22Rv1 (cell line): ENCODE measurements at regions not wholly inside any gene's neighbourhood (a gene's known extent, or its start where the extent isn't known, plus 50 kb on each side); places are given as distances from the start of the nearest gene placed in this dataset.

ENCODE experiments used
- ZFX ChIP-seq: fragments of 450-650 bp; IDR thresholded peaks from 2 replicates; pipeline ENCODE4 v1.6.1; 2017; ENCODE audit warnings: antibody characterized with exemption, borderline replicate concordance
- TF ChIP-seq, protein P1 (sequence below): fragments of 450-650 bp; IDR thresholded peaks from 2 replicates; pipeline ENCODE4 v1.5.1; 2017; ENCODE audit warnings: mild to moderate bottlenecking

GRCh38 chr10:61248013-61248412, 205.2 kb downstream of the TMEM26 start:
- TF ChIP-seq, protein P1, sequence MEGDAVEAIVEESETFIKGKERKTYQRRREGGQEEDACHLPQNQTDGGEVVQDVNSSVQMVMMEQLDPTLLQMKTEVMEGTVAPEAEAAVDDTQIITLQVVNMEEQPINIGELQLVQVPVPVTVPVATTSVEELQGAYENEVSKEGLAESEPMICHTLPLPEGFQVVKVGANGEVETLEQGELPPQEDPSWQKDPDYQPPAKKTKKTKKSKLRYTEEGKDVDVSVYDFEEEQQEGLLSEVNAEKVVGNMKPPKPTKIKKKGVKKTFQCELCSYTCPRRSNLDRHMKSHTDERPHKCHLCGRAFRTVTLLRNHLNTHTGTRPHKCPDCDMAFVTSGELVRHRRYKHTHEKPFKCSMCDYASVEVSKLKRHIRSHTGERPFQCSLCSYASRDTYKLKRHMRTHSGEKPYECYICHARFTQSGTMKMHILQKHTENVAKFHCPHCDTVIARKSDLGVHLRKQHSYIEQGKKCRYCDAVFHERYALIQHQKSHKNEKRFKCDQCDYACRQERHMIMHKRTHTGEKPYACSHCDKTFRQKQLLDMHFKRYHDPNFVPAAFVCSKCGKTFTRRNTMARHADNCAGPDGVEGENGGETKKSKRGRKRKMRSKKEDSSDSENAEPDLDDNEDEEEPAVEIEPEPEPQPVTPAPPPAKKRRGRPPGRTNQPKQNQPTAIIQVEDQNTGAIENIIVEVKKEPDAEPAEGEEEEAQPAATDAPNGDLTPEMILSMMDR: no peak
- no peak for TF ChIP-seq ZFX
